ENCODE measurements at regions not wholly inside any gene's neighbourhood (a gene's known extent, or its start where the extent isn't known, plus 50 kb on each side); places are given as distances from the start of the nearest gene placed in this dataset.

DNA sequence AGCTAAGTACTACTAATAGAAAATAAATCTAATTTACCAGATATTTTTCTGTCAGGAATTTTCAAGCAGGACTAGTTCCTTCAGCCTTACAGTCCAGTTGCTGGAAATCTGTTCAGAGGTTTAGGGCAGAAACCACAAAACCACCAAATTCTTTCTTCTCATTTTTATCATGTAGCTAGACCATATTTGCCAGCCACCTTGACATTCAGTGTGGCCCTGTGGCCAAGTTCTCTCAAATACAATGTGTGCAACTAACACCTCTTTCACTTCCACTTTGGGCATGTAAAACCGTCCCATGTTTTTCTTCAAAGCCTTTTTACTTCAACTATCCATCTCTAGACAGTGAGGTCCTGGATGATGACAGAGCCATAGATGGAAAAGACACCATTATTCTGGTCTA lies 1133.2 kb upstream of the CDH18 start:
- H3K4me1 ChIP-seq = no peaks in the 10 kb centered on the region
- TF ChIP-seq, protein P1, sequence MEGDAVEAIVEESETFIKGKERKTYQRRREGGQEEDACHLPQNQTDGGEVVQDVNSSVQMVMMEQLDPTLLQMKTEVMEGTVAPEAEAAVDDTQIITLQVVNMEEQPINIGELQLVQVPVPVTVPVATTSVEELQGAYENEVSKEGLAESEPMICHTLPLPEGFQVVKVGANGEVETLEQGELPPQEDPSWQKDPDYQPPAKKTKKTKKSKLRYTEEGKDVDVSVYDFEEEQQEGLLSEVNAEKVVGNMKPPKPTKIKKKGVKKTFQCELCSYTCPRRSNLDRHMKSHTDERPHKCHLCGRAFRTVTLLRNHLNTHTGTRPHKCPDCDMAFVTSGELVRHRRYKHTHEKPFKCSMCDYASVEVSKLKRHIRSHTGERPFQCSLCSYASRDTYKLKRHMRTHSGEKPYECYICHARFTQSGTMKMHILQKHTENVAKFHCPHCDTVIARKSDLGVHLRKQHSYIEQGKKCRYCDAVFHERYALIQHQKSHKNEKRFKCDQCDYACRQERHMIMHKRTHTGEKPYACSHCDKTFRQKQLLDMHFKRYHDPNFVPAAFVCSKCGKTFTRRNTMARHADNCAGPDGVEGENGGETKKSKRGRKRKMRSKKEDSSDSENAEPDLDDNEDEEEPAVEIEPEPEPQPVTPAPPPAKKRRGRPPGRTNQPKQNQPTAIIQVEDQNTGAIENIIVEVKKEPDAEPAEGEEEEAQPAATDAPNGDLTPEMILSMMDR (IDR thresholded peaks at IDR 0.05) = no peak
- TF ChIP-seq POLR2AphosphoS5 (IDR thresholded peaks at IDR 0.05) (no peak), POLR2A (IDR thresholded peaks at IDR 0.05) (no peak), EP300 (IDR thresholded peaks at IDR 0.05; ENCODE audit: low read depth) (no peak)
- no peak overlapping the region for H3K4me3 ChIP-seq
- in situ Hi-C loops (cut with MboI; ENCODE audit: low pct_ligation_motif_present in 1 of 4, low pct_unique_long_range_greater_than_20kb in 1 of 4, low sequenced_read_pairs in 3 of 4) (no loop called here), intact Hi-C loops (cut with DNase I; ENCODE audit: low total_unique reads) (no loop called here)
- H3K36me3 ChIP-seq = no peaks in the 10 kb centered on the region
- no peaks in the 10 kb centered on the region for H3K9me3 ChIP-seq
- H3K27me3 ChIP-seq = no peaks in the 10 kb centered on the region
- H3K27ac ChIP-seq = no peak overlapping the region
- no peak for DNase-seq
- WGBS, 2 donors (ENCODE audit: low coverage in 1 of 2) = 74 to 100% methylated on average over 1 of the region's 1 CpG

DNA sequence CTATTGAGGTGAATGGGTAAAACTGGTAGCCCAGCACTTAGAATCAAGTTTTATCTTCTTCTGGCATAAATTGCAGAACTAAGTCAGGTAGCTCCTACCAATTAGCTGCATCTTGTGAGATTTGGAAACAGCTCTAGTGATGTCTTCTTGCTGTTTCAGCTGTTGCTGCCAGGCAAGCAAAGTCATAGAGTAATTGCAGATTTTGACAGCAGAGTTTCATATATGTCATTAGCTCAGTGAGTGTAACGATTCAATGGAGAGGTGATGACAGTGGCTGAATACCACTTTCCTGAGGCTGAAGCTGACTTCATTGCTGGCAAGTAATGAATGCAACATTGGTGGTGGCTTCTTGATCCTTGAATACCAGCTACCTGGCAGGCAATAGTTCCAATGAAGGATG lies 1109.7 kb upstream of the CDH18 start:
- no peaks in the 10 kb centered on the region for H3K4me1 ChIP-seq
- intact Hi-C loops (cut with DNase I; ENCODE audit: low total_unique reads) = no loop called here
- no peak overlapping the region for H3K4me3 ChIP-seq
- H3K9me3 ChIP-seq = no peaks in the 10 kb centered on the region
- H3K36me3 ChIP-seq = no peaks in the 10 kb centered on the region
- TF ChIP-seq POLR2AphosphoS5 (IDR thresholded peaks at IDR 0.05) (no peak), POLR2A (IDR thresholded peaks at IDR 0.05) (no peak), EP300 (IDR thresholded peaks at IDR 0.05; ENCODE audit: low read depth) (no peak)
- TF ChIP-seq, protein P1 (IDR thresholded peaks at IDR 0.05) = no peak
- WGBS, 2 donors (ENCODE audit: low coverage in 1 of 2) = 82% methylated on average over 1 of the region's 1 CpG; no CpG with 5 or more reads in 1 of the 2 donors
- no peaks in the 10 kb centered on the region for H3K27me3 ChIP-seq
- in situ Hi-C loops (cut with MboI; ENCODE audit: low pct_ligation_motif_present in 1 of 4, low pct_unique_long_range_greater_than_20kb in 1 of 4, low sequenced_read_pairs in 3 of 4) = no loop called here
- H3K27ac ChIP-seq = no peak overlapping the region
- DNase-seq = no peak

DNA sequence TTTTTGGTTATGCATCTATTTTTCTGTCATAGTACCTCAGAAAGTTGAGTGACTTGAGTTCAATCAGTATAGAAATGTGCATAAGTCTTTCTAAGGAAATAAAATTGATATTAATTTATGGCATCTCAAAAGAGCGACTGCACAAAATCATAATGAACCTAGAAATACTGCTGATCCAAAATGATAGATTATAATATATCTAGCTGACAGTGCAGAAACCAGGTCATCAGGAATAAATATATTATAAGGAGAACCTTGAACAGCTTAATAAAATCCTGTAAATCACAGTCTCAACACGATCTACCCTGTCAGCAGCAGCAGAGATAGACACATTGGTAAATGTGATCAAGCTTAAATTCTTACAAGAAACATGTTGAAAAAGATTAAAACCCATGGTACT lies 1106.6 kb upstream of the CDH18 start:
- H3K4me3 ChIP-seq = no peak overlapping the region
- in situ Hi-C loops (cut with MboI; ENCODE audit: low pct_ligation_motif_present in 1 of 4, low pct_unique_long_range_greater_than_20kb in 1 of 4, low sequenced_read_pairs in 3 of 4) (no loop called here), intact Hi-C loops (cut with DNase I; ENCODE audit: low total_unique reads) (no loop called here)
- 67 to 74% methylated on average over 2 of the region's 2 CpGs for WGBS, 2 donors (ENCODE audit: low coverage in 1 of 2)
- TF ChIP-seq EP300 (IDR thresholded peaks at IDR 0.05; ENCODE audit: low read depth) (no peak), POLR2A (IDR thresholded peaks at IDR 0.05) (no peak), POLR2AphosphoS5 (IDR thresholded peaks at IDR 0.05) (no peak)
- TF ChIP-seq, protein P1 (IDR thresholded peaks at IDR 0.05) = no peak
- no peak overlapping the region for H3K27ac ChIP-seq
- H3K27me3 ChIP-seq = no peaks in the 10 kb centered on the region
- H3K9me3 ChIP-seq = no peaks in the 10 kb centered on the region
- DNase-seq = no peak
- no peaks in the 10 kb centered on the region for H3K4me1 ChIP-seq
- H3K36me3 ChIP-seq = no peaks in the 10 kb centered on the region

DNA sequence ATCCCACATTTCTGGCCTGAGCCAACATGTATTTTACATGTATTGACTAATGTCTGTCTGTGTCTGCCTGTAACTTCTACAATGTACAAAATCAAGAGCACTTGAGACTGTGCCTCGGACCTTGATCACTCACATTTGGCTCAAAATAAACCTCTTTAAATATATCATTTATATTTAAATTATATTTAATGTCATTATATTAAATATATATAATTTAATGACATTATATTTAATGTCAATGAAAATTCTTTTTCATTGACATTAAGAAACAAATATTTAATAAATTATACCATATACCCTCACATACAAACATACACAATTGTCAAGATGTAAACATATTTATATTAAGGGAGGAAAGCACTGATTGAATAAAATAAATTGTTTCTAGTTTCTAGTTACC lies 1099.8 kb upstream of the CDH18 start:
- TF ChIP-seq, protein P1 (IDR thresholded peaks at IDR 0.05) = no peak
- TF ChIP-seq EP300 (IDR thresholded peaks at IDR 0.05; ENCODE audit: low read depth) = no peak
- TF ChIP-seq POLR2AphosphoS5 (IDR thresholded peaks at IDR 0.05) = no peak
- TF ChIP-seq POLR2A (IDR thresholded peaks at IDR 0.05) = no peak
- WGBS, 2 donors (ENCODE audit: low coverage in 1 of 2) = 59 to 71% methylated on average over 1 of the region's 1 CpG

More for the DNA sequence above, 1099.8 kb upstream of the CDH18 start:
- no peak overlapping the region for H3K4me3 ChIP-seq
- no peak for DNase-seq
- H3K36me3 ChIP-seq = no peaks in the 10 kb centered on the region
- intact Hi-C loops (cut with DNase I; ENCODE audit: low total_unique reads) (no loop called here), in situ Hi-C loops (cut with MboI; ENCODE audit: low pct_ligation_motif_present in 1 of 4, low pct_unique_long_range_greater_than_20kb in 1 of 4, low sequenced_read_pairs in 3 of 4) (no loop called here)
- H3K9me3 ChIP-seq = no peaks in the 10 kb centered on the region
- H3K27ac ChIP-seq = no peak overlapping the region
- no peaks in the 10 kb centered on the region for H3K4me1 ChIP-seq
- H3K27me3 ChIP-seq = no peaks in the 10 kb centered on the region

All from transverse colon (tissue), 4 donors.